Aorta (tissue), 5 donors: ENCODE measurements at regions not wholly inside any gene's neighbourhood (a gene's known extent, or its start where the extent isn't known, plus 50 kb on each side); places are given as distances from the start of the nearest gene placed in this dataset.

Source experiments
- ATAC-seq: fragments of 200-7000 bp; cut with Tn5 transposase; one replicate; pipeline ENCODE4 v1.9.1; 2022; ENCODE audit warnings: moderate library complexity; ENCODE audit not compliant: low FRiP score
- DNase-seq, 2 donors: peaks; one replicate each; pipeline ENCODE4 v3.0.0-alpha.2; 2020
- H3K27ac ChIP-seq, 2 donors: one replicate each; pipeline ENCODE4 v1.5.1; 2013; ENCODE audit warnings: low read length in 2 of 2, mild to moderate bottlenecking in 2 of 2, moderate library complexity in 2 of 2, control low read depth in 1 of 2, inconsistent platforms in 1 of 2, low read depth in 1 of 2
- H3K27me3 ChIP-seq, 2 donors: one replicate each; pipeline ENCODE4 v1.6.1; 2013; ENCODE audit warnings: control low read depth in 1 of 2, low read length in 1 of 2, mild to moderate bottlenecking in 1 of 2, moderate library complexity in 1 of 2; ENCODE audit not compliant: insufficient read depth in 2 of 2, control insufficient read depth in 1 of 2
- H3K36me3 ChIP-seq, 2 donors: one replicate each; pipeline ENCODE4 v1.6.1; 2013; ENCODE audit warnings: control low read depth in 1 of 2, low read length in 1 of 2, mild to moderate bottlenecking in 1 of 2; ENCODE audit not compliant: insufficient read depth in 2 of 2, control insufficient read depth in 1 of 2
- H3K4me1 ChIP-seq, 2 donors: one replicate each; pipeline ENCODE4 v1.6.1; 2013; ENCODE audit warnings: low read length in 2 of 2, control low read depth in 1 of 2, mild to moderate bottlenecking in 1 of 2, moderate library complexity in 1 of 2; ENCODE audit not compliant: insufficient read depth in 2 of 2, control insufficient read depth in 1 of 2
- H3K4me3 ChIP-seq, 2 donors: one replicate each; pipeline ENCODE4 v1.5.1; 2013; ENCODE audit warnings: low read length in 2 of 2, control low read depth in 1 of 2, mild to moderate bottlenecking in 1 of 2
- H3K9me3 ChIP-seq: one replicate; pipeline ENCODE4 v1.6.1; 2013; ENCODE audit warnings: mild to moderate bottlenecking, low read length; ENCODE audit not compliant: control insufficient read depth
- WGBS, 2 donors: extraction: QIAGEN DNeasy Blood & Tissue Kit; methylation state at CpG; one replicate each; pipeline ENCODE4 v1.1.7; 2013; 5-methylcytosine and 5-hydroxymethylcytosine counted together
- intact Hi-C, 2 donors: fragments of 100-400 bp; cut with DNase I; formaldehyde crosslinking; loops; one replicate each; pipeline versions ENCODE4 v1.14.2 to v1.15.0; 2022
- donor health status: healthy with polysubstance abuse.
- donor health status: Bipolar disorder and iron deficiency.
- donor health status: DM: no; HTN: no; CAD: no.
- donor health status: DM: no; HTN: no; CAD: no.
- donor health status: DM: yes; HTN: yes; CAD: no.

- Histone ChIP-seq H3K9me3 (no peaks in the 10 kb centered on the region), H3K27ac (no peak overlapping the region), H3K4me3 (no peak overlapping the region), H3K36me3 (no peaks in the 10 kb centered on the region), H3K27me3 (no peaks in the 10 kb centered on the region), H3K4me1 (no peaks in the 10 kb centered on the region)
- intact Hi-C loops, result no loop called here
- WGBS, 2 donors, result 86 to 90% methylated on average over 1 of the region's 1 CpG
- DNase-seq, result no peak
- ATAC-seq, result no peak
Measured at GRCh38 chr12:29030006-29030405, 119.1 kb upstream of the FAR2 start.

GRCh38 chr12:29032446-29032845 is 116.6 kb upstream of the FAR2 start:
- Histone ChIP-seq H3K36me3 (no peaks in the 10 kb centered on the region), H3K27ac (no peak overlapping the region), H3K4me1 (no peaks in the 10 kb centered on the region), H3K27me3 (no peaks in the 10 kb centered on the region), H3K4me3 (no peak overlapping the region), H3K9me3 (no peaks in the 10 kb centered on the region)
- intact Hi-C loops, result no loop called here
- DNase-seq, result no peak
- 47 to 52% methylated on average over 2 of the region's 2 CpGs for WGBS, 2 donors
- ATAC-seq, result no peak

GRCh38 chr12:29033519-29033918 is 115.6 kb upstream of the FAR2 start:
- no peaks in the 10 kb centered on the region for H3K4me1 ChIP-seq
- H3K4me3 ChIP-seq, result no peak overlapping the region
- WGBS, 2 donors, result 69 to 77% methylated on average over 2 of the region's 2 CpGs
- no peak for DNase-seq
- intact Hi-C loops, result no loop called here
- no peaks in the 10 kb centered on the region for H3K9me3 ChIP-seq
- H3K27me3 ChIP-seq, result no peaks in the 10 kb centered on the region
- H3K27ac ChIP-seq, result no peak overlapping the region
- no peak for ATAC-seq
- no peaks in the 10 kb centered on the region for H3K36me3 ChIP-seq

GRCh38 chr12:29035112-29035511 is 114.0 kb upstream of the FAR2 start:
- Histone ChIP-seq H3K4me3 (no peak overlapping the region), H3K27ac (no peak overlapping the region), H3K4me1 (no peaks in the 10 kb centered on the region), H3K9me3 (no peaks in the 10 kb centered on the region), H3K36me3 (no peaks in the 10 kb centered on the region), H3K27me3 (no peaks in the 10 kb centered on the region)
- ATAC-seq, result no peak
- no peak for DNase-seq
- WGBS, 2 donors, result 19 to 28% methylated on average over 1 of the region's 1 CpG
- intact Hi-C loops, result no loop called here

- H3K4me3 ChIP-seq, result no peak overlapping the region
- intact Hi-C loops, result no loop called here
- no peak overlapping the region for H3K27ac ChIP-seq
- no peaks in the 10 kb centered on the region for H3K27me3 ChIP-seq
- H3K9me3 ChIP-seq, result no peaks in the 10 kb centered on the region
- H3K4me1 ChIP-seq, result peaks cover 0 to 6% of the 10 kb centered on the region in 2 donors
- DNase-seq, result no peak
- WGBS, 2 donors, result 30 to 50% methylated on average over 3 of the region's 3 CpGs
- no peaks in the 10 kb centered on the region for H3K36me3 ChIP-seq
- no peak for ATAC-seq
Measured at GRCh38 chr12:29039013-29039412, 110.1 kb upstream of the FAR2 start.

- 4 to 8% methylated on average over 4 of the region's 4 CpGs for WGBS, 2 donors
Measured at GRCh38 chr12:29041621-29042020, 107.5 kb upstream of the FAR2 start.

GRCh38 chr12:29043069-29043468 is 106.0 kb upstream of the FAR2 start:
- DNase-seq (no peak), ATAC-seq (no peak)
- WGBS, 2 donors, result 60 to 75% methylated on average over 1 of the region's 1 CpG
- Histone ChIP-seq H3K4me3 (no peak overlapping the region), H3K36me3 (no peaks in the 10 kb centered on the region), H3K27ac (no peak overlapping the region), H3K4me1 (peaks cover 0 to 6% of the 10 kb centered on the region in 2 donors), H3K9me3 (no peaks in the 10 kb centered on the region), H3K27me3 (no peaks in the 10 kb centered on the region)
- intact Hi-C loops, result no loop called here

More at GRCh38 chr12:29041621-29042020, 107.5 kb upstream of the FAR2 start:
- no peaks in the 10 kb centered on the region for H3K27me3 ChIP-seq
- H3K4me1 ChIP-seq, result peaks cover 0 to 6% of the 10 kb centered on the region in 2 donors
- no peak overlapping the region for H3K27ac ChIP-seq
- no peaks in the 10 kb centered on the region for H3K9me3 ChIP-seq
- ATAC-seq, result no peak
- no peaks in the 10 kb centered on the region for H3K36me3 ChIP-seq
- intact Hi-C loops, result no loop called here
- no peak overlapping the region for H3K4me3 ChIP-seq
- no peak for DNase-seq

GRCh38 chr12:29044799-29045198 is 104.3 kb upstream of the FAR2 start:
- no peaks in the 10 kb centered on the region for H3K36me3 ChIP-seq

GRCh38 chr12:29048787-29049186 is 100.3 kb upstream of the FAR2 start:
- Histone ChIP-seq H3K4me3 (no peak overlapping the region), H3K36me3 (no peaks in the 10 kb centered on the region), H3K27me3 (no peaks in the 10 kb centered on the region), H3K27ac (no peak overlapping the region), H3K9me3 (no peaks in the 10 kb centered on the region), H3K4me1 (no peaks in the 10 kb centered on the region)
- DNase-seq (no peak), ATAC-seq (no peak)
- WGBS, 2 donors, result 73 to 76% methylated on average over 4 of the region's 4 CpGs
- intact Hi-C loops, result no loop called here

More at GRCh38 chr12:29044799-29045198, 104.3 kb upstream of the FAR2 start:
- H3K9me3 ChIP-seq, result no peaks in the 10 kb centered on the region
- intact Hi-C loops, result no loop called here
- 0 to 32% methylated on average over 2 of the region's 2 CpGs for WGBS, 2 donors
- ATAC-seq (no peak), DNase-seq (no peak)
- H3K27me3 ChIP-seq, result no peaks in the 10 kb centered on the region
- H3K27ac ChIP-seq, result no peak overlapping the region
- H3K4me3 ChIP-seq, result no peak overlapping the region
- peaks cover 0 to 6% of the 10 kb centered on the region in 2 donors for H3K4me1 ChIP-seq
